SK-N-SH (cell line): ENCODE measurements at regions not wholly inside any gene's neighbourhood (a gene's known extent, or its start where the extent isn't known, plus 50 kb on each side); places are given as distances from the start of the nearest gene placed in this dataset.

Source experiments
- CTCF ChIA-PET: fragments of 300-600, 350-600 bp; formaldehyde crosslinking; extraction: SDS; loops from one replicate; lab custom pipeline; 2021; lab: Yijun Ruan, JAX
- POLR2A ChIA-PET: fragments of 350-600 bp; sonication (Branson Sonifier 250); formaldehyde crosslinking; extraction: SDS; loops from one replicate; lab custom pipeline; 2020; ENCODE audit warnings: antibody characterized with exemption, inconsistent platforms; lab: Yijun Ruan, JAX
- DNase-seq: peaks from one replicate; pipeline ENCODE4 v3.0.0; 2012
- H2AFZ ChIP-seq: fragments of 200-600 bp; sonication (generic); 2 replicates; pipeline ENCODE4 v1.8.1; 2016; ENCODE audit warnings: antibody characterized with exemption, mild to moderate bottlenecking, low read depth
- H3F3A ChIP-seq: fragments of 200-600 bp; sonication (generic); replicated peaks from 2 replicates; pipeline ENCODE3; 2016; ENCODE audit warnings: antibody characterized with exemption, mild to moderate bottlenecking; ENCODE audit not compliant: insufficient read depth
- H3K27ac ChIP-seq, 2 experiments: fragments of 200-500 bp in 1 of 2; fragments of 200-600 bp in 1 of 2; sonication (Bioruptor generic) in 1 of 2; sonication (generic), shearing (Covaris generic) in 1 of 2; 2 replicates each; pipeline versions ENCODE4 v1.5.1 to v1.6.1; 2014 to 2016; ENCODE audit warnings: low read depth in 2 of 2, inconsistent platforms in 1 of 2, low read length in 1 of 2, mild to moderate bottlenecking in 1 of 2, mixed read lengths in 1 of 2
- H3K27me3 ChIP-seq: fragments of 200-600 bp; sonication (generic), shearing (Covaris generic); 2 replicates; pipeline ENCODE4 v1.6.1; 2016; ENCODE audit warnings: mixed run types; ENCODE audit not compliant: insufficient read depth
- H3K36me3 ChIP-seq, 2 experiments: fragments of 200-500 bp in 1 of 2; fragments of 200-600 bp in 1 of 2; sonication (Bioruptor generic) in 1 of 2; sonication (generic) in 1 of 2; replicated peaks in 1 of 2; 2 replicates each; pipeline versions ENCODE3 to v1.5.1; 2014 to 2016; ENCODE audit warnings: low read length in 1 of 2, mild to moderate bottlenecking in 1 of 2; ENCODE audit not compliant: insufficient read depth in 2 of 2, control insufficient read depth in 1 of 2
- H3K4me1 ChIP-seq, 2 experiments: fragments of 200-500 bp in 1 of 2; fragments of 200-600 bp in 1 of 2; sonication (Bioruptor generic) in 1 of 2; sonication (generic), shearing (Covaris generic) in 1 of 2; 2 replicates each; pipeline versions ENCODE4 v1.5.1 to v1.6.1; 2014 to 2016; ENCODE audit warnings: low read depth in 1 of 2, low read length in 1 of 2, mixed run types in 1 of 2; ENCODE audit not compliant: insufficient read depth in 2 of 2, control insufficient read depth in 1 of 2
- H3K4me2 ChIP-seq: fragments of 200-600 bp; sonication (generic), shearing (Covaris generic); 2 replicates; pipeline ENCODE4 v1.6.1; 2017; ENCODE audit warnings: mixed run types
- H3K4me3 ChIP-seq, 2 experiments: fragments of 200-500 bp in 1 of 2; fragments of 200-600 bp in 1 of 2; sonication (Bioruptor generic) in 1 of 2; sonication (generic), shearing (Covaris generic) in 1 of 2; 2 replicates each; pipeline versions ENCODE4 v1.5.1 to v1.8.1; 2014 to 2016; ENCODE audit warnings: low read depth in 2 of 2, inconsistent platforms in 1 of 2, low read length in 1 of 2, mild to moderate bottlenecking in 1 of 2, mixed read lengths in 1 of 2, moderate library complexity in 1 of 2
- H3K79me2 ChIP-seq: fragments of 200-600 bp; sonication (generic); 2 replicates; pipeline ENCODE4 v1.8.1; 2017; ENCODE audit warnings: mild to moderate bottlenecking; ENCODE audit not compliant: insufficient read depth
- H3K9ac ChIP-seq: fragments of 200-600 bp; sonication (generic); 2 replicates; pipeline ENCODE4 v1.6.1; 2017; ENCODE audit warnings: mixed run types
- H3K9me2 ChIP-seq: fragments of 200-600 bp; sonication (generic); 2 replicates; pipeline ENCODE4 v1.6.1; 2017; ENCODE audit warnings: mixed run types
- H3K9me3 ChIP-seq: fragments of 200-600 bp; sonication (generic); 2 replicates; pipeline ENCODE4 v1.6.1; 2017; ENCODE audit warnings: mixed run types, mild to moderate bottlenecking, moderate library complexity
- H4K20me1 ChIP-seq: fragments of 200-600 bp; sonication (generic); 2 replicates; pipeline ENCODE4 v1.6.1; 2017; ENCODE audit warnings: mild to moderate bottlenecking, mixed run types; ENCODE audit not compliant: insufficient read depth
- CHD2 ChIP-seq: fragments of 150-350 bp; IDR thresholded peaks from 2 replicates; pipeline ENCODE4 v1.6.1; 2018; ENCODE audit warnings: low read length; ENCODE audit not compliant: partially characterized antibody
- CTCF ChIP-seq: fragments of 200-600 bp; sonication (generic); IDR thresholded peaks from 2 replicates; pipeline ENCODE4 v1.6.1; 2017; ENCODE audit warnings: antibody characterized with exemption, mild to moderate bottlenecking, moderate library complexity
- ELF1 ChIP-seq: IDR thresholded peaks from 2 replicates; pipeline ENCODE4 v1.4.0; 2012
- EP300 ChIP-seq, 2 experiments: IDR thresholded peaks; 2 replicates each; pipeline versions ENCODE4 v1.4.0 to v1.6.1; 2012; ENCODE audit warnings: borderline replicate concordance in 1 of 2, low read depth in 1 of 2, low read length in 1 of 2
- EZH2phosphoT487 ChIP-seq: fragments of 200-600 bp; sonication (generic); IDR thresholded peaks from 2 replicates; pipeline ENCODE4 v1.6.1; 2017; ENCODE audit warnings: low read depth, mixed run types, mild to moderate bottlenecking, antibody characterized with exemption, moderate library complexity, borderline replicate concordance
- FOXM1 ChIP-seq: IDR thresholded peaks from 2 replicates; pipeline ENCODE4 v1.4.0; 2012; ENCODE audit warnings: low read depth, mild to moderate bottlenecking
- GATA2 ChIP-seq: sonication (generic); formaldehyde crosslinking; IDR thresholded peaks from 2 replicates; pipeline ENCODE4 v1.5.0; 2020; ENCODE audit warnings: mild to moderate bottlenecking, missing genetic modification reagents
- IRF3 ChIP-seq: fragments of 150-350 bp; IDR thresholded peaks from 2 replicates; pipeline ENCODE4 v1.6.1; 2016; ENCODE audit warnings: mild to moderate bottlenecking, low read depth, low read length
- MEF2A ChIP-seq: IDR thresholded peaks from 2 replicates; pipeline ENCODE4 v1.4.0; 2012; ENCODE audit warnings: low read depth, borderline replicate concordance
- MXI1 ChIP-seq: IDR thresholded peaks from 2 replicates; pipeline ENCODE4 v1.6.1; 2012; ENCODE audit warnings: mild to moderate bottlenecking, low read depth, low read length, improper control_type of control experiment
- NFIC ChIP-seq: IDR thresholded peaks from 2 replicates; pipeline ENCODE4 v1.4.0; 2012; ENCODE audit warnings: borderline replicate concordance
- NRF1 ChIP-seq: IDR thresholded peaks from 2 replicates; pipeline ENCODE4 v1.6.1; 2012; ENCODE audit warnings: low read depth, mild to moderate bottlenecking, low read length
- RAD21 ChIP-seq: IDR thresholded peaks from 2 replicates; pipeline ENCODE4 v1.6.1; 2012; ENCODE audit warnings: mild to moderate bottlenecking, low read length
- RXRA ChIP-seq: IDR thresholded peaks from 2 replicates; pipeline ENCODE4 v1.4.0; 2012; ENCODE audit warnings: low read depth, mild to moderate bottlenecking, borderline replicate concordance
- TEAD4 ChIP-seq: IDR thresholded peaks from 2 replicates; pipeline ENCODE4 v1.4.0; 2012; ENCODE audit warnings: mild to moderate bottlenecking, borderline replicate concordance; ENCODE audit not compliant: insufficient read depth
- YY1 ChIP-seq: IDR thresholded peaks from 2 replicates; pipeline ENCODE4 v1.4.0; 2012; ENCODE audit warnings: low read depth, mild to moderate bottlenecking
- ZBTB33 ChIP-seq: IDR thresholded peaks from 2 replicates; pipeline ENCODE4 v1.4.0; 2012; ENCODE audit warnings: low read depth, borderline replicate concordance
- WGBS: methylation state at CpG from one replicate; pipeline ENCODE4 v1.1.6; 2017; ENCODE audit warnings: low lambda C conversion rate; 5-methylcytosine and 5-hydroxymethylcytosine counted together

- TF ChIP-seq ZBTB33 (no peak), FOXM1 (no peak), RAD21 (no peak), TEAD4 (no peak)
Measured at GRCh38 chr13:26117620-26118019, 65.8 kb upstream of the SHISA2 start (continued).

GRCh38 chr13:26112843-26113242 lies 61.0 kb upstream of the SHISA2 start:
- CTCF ChIA-PET: interaction anchor here (1.3 kb wide), 1 partner anchor 51 kb away, joined by 3 read pairs; no protein-coding TSS in a partner anchor
- DNase-seq: no peak
- H4K20me1 ChIP-seq: no peaks in the 10 kb centered on the region
- no peak overlapping the region for H3K9ac ChIP-seq
- no peaks in the 10 kb centered on the region for H3F3A ChIP-seq
- H2AFZ ChIP-seq: no peak overlapping the region
- WGBS: 52% methylated on average over 4 of the region's 4 CpGs
- no peaks in the 10 kb centered on the region; the same call in 1 of the 2 replicates for H3K27me3 ChIP-seq
- TF ChIP-seq MEF2A (no peak), FOXM1 (no peak), GATA2 (CRISPR knock-in tag) (no peak), EP300 (IDR thresholded peaks at IDR 0.05; ENCODE audit: borderline replicate concordance in 1 of 2, low read depth in 1 of 2, low read length in 1 of 2) (no peak), CTCF (peak; percentile 27), RAD21 (peak; percentile 34; the same call in 1 of the 2 replicates), RXRA (no peak), CHD2 (no peak), YY1 (no peak), NRF1 (no peak), NFIC (no peak), MXI1 (no peak), ELF1 (no peak), IRF3 (no peak), EZH2phosphoT487 (no peak)
- POLR2A ChIA-PET: no interaction called here
- H3K9me2 ChIP-seq: no peaks in the 10 kb centered on the region
- H3K4me2 ChIP-seq: no peak overlapping the region
- H3K4me1 ChIP-seq: no peaks in the 10 kb centered on the region
- H3K27ac ChIP-seq: no peak overlapping the region
- no peaks in the 10 kb centered on the region for H3K36me3 ChIP-seq
- H3K79me2 ChIP-seq: no peaks in the 10 kb centered on the region
- H3K4me3 ChIP-seq: no peak overlapping the region
- no peaks in the 10 kb centered on the region for H3K9me3 ChIP-seq
